ENCODE measurements at regions not wholly inside any gene's neighbourhood (a gene's known extent, or its start where the extent isn't known, plus 50 kb on each side); places are given as distances from the start of the nearest gene placed in this dataset.

- CTCF ChIA-PET = interaction anchor here (0.9 kb wide), 1 partner anchor 143 kb away, joined by 3 read pairs; no protein-coding TSS in a partner anchor
- DNase-seq = no peak
- Mint-ChIP-seq H3K9me3 (ENCODE audit: low read depth, unreplicated experiment) (no peaks in the 10 kb centered on the region), H3K27ac (ENCODE audit: unreplicated experiment) (no peak overlapping the region), H3K36me3 (ENCODE audit: insufficient read depth, unreplicated experiment) (no peaks in the 10 kb centered on the region), H3K4me1 (ENCODE audit: low read depth, unreplicated experiment) (no peaks in the 10 kb centered on the region), H3K27me3 (ENCODE audit: unreplicated experiment) (no peaks in the 10 kb centered on the region), H3K4me3 (ENCODE audit: low read depth, unreplicated experiment) (no peak overlapping the region)
- no TSS peak for BruUV-seq (replicated peaks)
- TF ChIP-seq CTCF (IDR thresholded peaks at IDR 0.05; ENCODE audit: unreplicated experiment) = no peak
- intact Hi-C loops (cut with micrococcal nuclease; ENCODE audit: unreplicated experiment) = no loop called here
Measured at GRCh38 chr12:27161458-27162228, 79.3 kb upstream of the C12orf71 start.

GRCh38 chr12:27162229-27162537, 79.8 kb upstream of the C12orf71 start:
- Mint-ChIP-seq H3K27ac (ENCODE audit: unreplicated experiment) (no peak overlapping the region), H3K4me1 (ENCODE audit: low read depth, unreplicated experiment) (no peaks in the 10 kb centered on the region), H3K36me3 (ENCODE audit: insufficient read depth, unreplicated experiment) (no peaks in the 10 kb centered on the region), H3K9me3 (ENCODE audit: low read depth, unreplicated experiment) (no peaks in the 10 kb centered on the region), H3K4me3 (ENCODE audit: low read depth, unreplicated experiment) (no peak overlapping the region), H3K27me3 (ENCODE audit: unreplicated experiment) (no peaks in the 10 kb centered on the region)
- TF ChIP-seq CTCF (IDR thresholded peaks at IDR 0.05; ENCODE audit: unreplicated experiment) = no peak
- no TSS peak for BruUV-seq (replicated peaks)
- intact Hi-C loops (cut with micrococcal nuclease; ENCODE audit: unreplicated experiment) = no loop called here
- DNase-seq = no peak
- CTCF ChIA-PET = interaction anchor here (0.9 kb wide), 1 partner anchor 143 kb away, joined by 3 read pairs; no protein-coding TSS in a partner anchor

GRCh38 chr12:27163048-27163715, 80.8 kb upstream of the C12orf71 start:
- CTCF ChIA-PET = no interaction called here
- TF ChIP-seq CTCF (IDR thresholded peaks at IDR 0.05; ENCODE audit: unreplicated experiment) = no peak
- Mint-ChIP-seq H3K9me3 (ENCODE audit: low read depth, unreplicated experiment) (peaks cover 3% of the 10 kb centered on the region), H3K36me3 (ENCODE audit: insufficient read depth, unreplicated experiment) (no peaks in the 10 kb centered on the region), H3K27me3 (ENCODE audit: unreplicated experiment) (no peaks in the 10 kb centered on the region), H3K4me3 (ENCODE audit: low read depth, unreplicated experiment) (no peak overlapping the region), H3K27ac (ENCODE audit: unreplicated experiment) (no peak overlapping the region), H3K4me1 (ENCODE audit: low read depth, unreplicated experiment) (no peaks in the 10 kb centered on the region)
- BruUV-seq (replicated peaks) = no TSS peak
- no peak for DNase-seq
- intact Hi-C loops (cut with micrococcal nuclease; ENCODE audit: unreplicated experiment) = no loop called here

GRCh38 chr12:27163894-27164293, 80.2 kb upstream of the STK38L start:
- DNase-seq = no peak
- Mint-ChIP-seq H3K4me1 (ENCODE audit: low read depth, unreplicated experiment) (no peaks in the 10 kb centered on the region), H3K27ac (ENCODE audit: unreplicated experiment) (no peak overlapping the region), H3K27me3 (ENCODE audit: unreplicated experiment) (no peaks in the 10 kb centered on the region), H3K4me3 (ENCODE audit: low read depth, unreplicated experiment) (no peak overlapping the region), H3K36me3 (ENCODE audit: insufficient read depth, unreplicated experiment) (no peaks in the 10 kb centered on the region), H3K9me3 (ENCODE audit: low read depth, unreplicated experiment) (peaks cover 6% of the 10 kb centered on the region)
- no TSS peak for BruUV-seq (replicated peaks)
- CTCF ChIA-PET = no interaction called here
- TF ChIP-seq CTCF (IDR thresholded peaks at IDR 0.05; ENCODE audit: unreplicated experiment) = no peak
- intact Hi-C loops (cut with micrococcal nuclease; ENCODE audit: unreplicated experiment) = no loop called here

Measured in Calu3 (cell line).